Testis (tissue), 2 donors: ENCODE measurements at regions not wholly inside any gene's neighbourhood (a gene's known extent, or its start where the extent isn't known, plus 50 kb on each side); places are given as distances from the start of the nearest gene placed in this dataset.

Experiments used
- DNase-seq: peaks from one replicate; pipeline ENCODE4 v3.0.0-alpha.2; 2019
- H3K27ac ChIP-seq, 2 donors: fragments of 200-600 bp; sonication (generic); one replicate each; pipeline ENCODE4 v1.5.1; 2019
- H3K27me3 ChIP-seq: fragments of 200-600 bp; sonication (generic); one replicate; pipeline ENCODE4 v1.5.1; 2019
- H3K36me3 ChIP-seq: fragments of 200-600 bp; sonication (generic); one replicate; pipeline ENCODE4 v1.5.1; 2017; ENCODE audit warnings: low read depth; ENCODE audit errors: missing control alignments
- H3K4me1 ChIP-seq: fragments of 200-600 bp; sonication (generic); one replicate; pipeline ENCODE4 v1.5.1; 2019
- H3K4me3 ChIP-seq, 2 donors: fragments of 200-600 bp; sonication (generic); one replicate each; pipeline ENCODE4 v1.5.1; 2017 to 2019
- H3K9me3 ChIP-seq: fragments of 200-600 bp; sonication (generic); one replicate; pipeline ENCODE4 v1.5.1; 2017
- POLR2A ChIP-seq: fragments of 450-650 bp; IDR thresholded peaks from one replicate; pipeline ENCODE4 v1.6.1; 2017; ENCODE audit warnings: antibody characterized with exemption, mild to moderate bottlenecking, moderate library complexity
- whole genome bisulfite sequencing, 2 donors: methylation state at CpG; one replicate each; pipeline ENCODE4 v1.1.5; 2018; 5-methylcytosine and 5-hydroxymethylcytosine counted together
- intact Hi-C: fragments of 100-400 bp; cut with DNase I; formaldehyde crosslinking; loops from one replicate; pipeline ENCODE4 v1.15.1; 2023; ENCODE audit warnings: low total_unique reads
- TF ChIP-seq, protein P1 (sequence below), 3 experiments: fragments of 450-650 bp in 2 of 3; fragments of 200-600 bp in 1 of 3; sonication (generic) in 1 of 3; IDR thresholded peaks; one replicate each; pipeline ENCODE4 v1.5.1; 2016 to 2019; ENCODE audit warnings: antibody characterized with exemption in 3 of 3, mild to moderate bottlenecking in 2 of 3, moderate library complexity in 1 of 3

DNA sequence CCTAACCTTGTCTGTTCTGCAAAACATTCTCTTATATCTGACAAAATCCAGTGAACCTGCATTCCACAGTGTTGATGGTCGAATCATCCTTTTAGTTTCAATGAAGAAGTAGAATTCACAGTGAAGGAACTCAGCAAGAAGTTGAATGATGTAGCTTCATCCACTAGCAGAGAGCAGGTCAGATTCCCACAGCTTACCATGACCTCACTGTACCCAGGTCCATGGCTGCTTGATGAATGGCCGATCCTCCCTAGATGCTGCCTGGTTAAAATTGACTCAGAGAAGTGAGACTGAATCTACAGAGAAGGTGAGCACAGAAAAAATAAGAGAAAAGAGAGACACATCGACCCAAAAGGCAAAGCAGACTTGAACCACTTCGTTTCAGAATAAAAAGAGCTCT, 906.0 kb upstream of the CHAC2 start:
- Histone ChIP-seq H3K27me3 (no peaks in the 10 kb centered on the region), H3K36me3 (no peaks in the 10 kb centered on the region), H3K4me3 (no peak overlapping the region), H3K9me3 (no peaks in the 10 kb centered on the region), H3K4me1 (no peaks in the 10 kb centered on the region), H3K27ac (no peak overlapping the region)
- intact Hi-C loops, result no loop called here
- WGBS, 2 donors, result 70 to 75% methylated on average over 4 of the region's 4 CpGs
- TF ChIP-seq, protein P1, sequence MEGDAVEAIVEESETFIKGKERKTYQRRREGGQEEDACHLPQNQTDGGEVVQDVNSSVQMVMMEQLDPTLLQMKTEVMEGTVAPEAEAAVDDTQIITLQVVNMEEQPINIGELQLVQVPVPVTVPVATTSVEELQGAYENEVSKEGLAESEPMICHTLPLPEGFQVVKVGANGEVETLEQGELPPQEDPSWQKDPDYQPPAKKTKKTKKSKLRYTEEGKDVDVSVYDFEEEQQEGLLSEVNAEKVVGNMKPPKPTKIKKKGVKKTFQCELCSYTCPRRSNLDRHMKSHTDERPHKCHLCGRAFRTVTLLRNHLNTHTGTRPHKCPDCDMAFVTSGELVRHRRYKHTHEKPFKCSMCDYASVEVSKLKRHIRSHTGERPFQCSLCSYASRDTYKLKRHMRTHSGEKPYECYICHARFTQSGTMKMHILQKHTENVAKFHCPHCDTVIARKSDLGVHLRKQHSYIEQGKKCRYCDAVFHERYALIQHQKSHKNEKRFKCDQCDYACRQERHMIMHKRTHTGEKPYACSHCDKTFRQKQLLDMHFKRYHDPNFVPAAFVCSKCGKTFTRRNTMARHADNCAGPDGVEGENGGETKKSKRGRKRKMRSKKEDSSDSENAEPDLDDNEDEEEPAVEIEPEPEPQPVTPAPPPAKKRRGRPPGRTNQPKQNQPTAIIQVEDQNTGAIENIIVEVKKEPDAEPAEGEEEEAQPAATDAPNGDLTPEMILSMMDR (IDR thresholded peaks at IDR 0.05), result no peak
- TF ChIP-seq POLR2A, result no peak
- DNase-seq, result no peak

DNA sequence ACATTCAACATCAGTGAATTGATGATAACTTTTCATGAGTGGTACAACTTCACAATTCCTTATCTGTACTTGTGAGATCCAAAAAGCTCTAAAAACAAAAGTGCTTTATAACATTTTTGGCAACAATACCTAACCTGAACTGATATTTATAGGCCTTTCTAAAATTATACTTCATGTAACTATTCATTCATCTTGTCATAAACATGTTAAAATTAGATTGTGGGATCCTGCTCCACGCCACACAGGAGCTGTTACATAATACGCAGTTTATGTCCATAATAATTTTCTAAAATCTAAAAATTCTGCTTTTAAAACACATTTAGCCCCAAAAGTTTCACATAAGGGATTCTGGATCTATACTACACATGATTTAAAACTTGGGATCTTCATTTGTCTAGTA, 908.5 kb upstream of the CHAC2 start:
- TF ChIP-seq, protein P1 (IDR thresholded peaks at IDR 0.05), result no peak
- TF ChIP-seq POLR2A, result no peak
- Histone ChIP-seq H3K4me1 (no peaks in the 10 kb centered on the region), H3K4me3 (no peak overlapping the region), H3K9me3 (no peaks in the 10 kb centered on the region), H3K27me3 (no peaks in the 10 kb centered on the region), H3K36me3 (no peaks in the 10 kb centered on the region), H3K27ac (no peak overlapping the region)
- 56 to 62% methylated on average over 2 of the region's 2 CpGs for WGBS, 2 donors
- DNase-seq, result no peak
- intact Hi-C loops, result no loop called here

DNA sequence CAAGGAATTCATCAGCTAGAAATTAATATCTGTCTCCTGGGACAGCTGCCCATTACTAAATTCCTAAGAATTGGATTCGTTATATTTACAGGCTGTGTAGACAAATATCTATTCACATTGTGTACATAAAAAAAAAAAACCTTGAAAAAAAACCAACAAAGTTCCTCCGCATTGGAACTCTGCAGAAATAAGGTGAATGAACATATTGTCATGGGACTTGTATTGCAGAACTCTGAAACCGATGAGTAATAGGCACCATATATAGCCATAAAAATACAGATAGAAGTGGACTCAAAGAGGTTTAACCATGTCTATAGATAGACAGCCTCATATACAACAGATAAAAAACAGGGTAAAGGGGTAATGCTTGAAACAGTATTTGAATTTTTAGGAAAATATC, 909.9 kb upstream of the CHAC2 start:
- no peaks in the 10 kb centered on the region for H3K27me3 ChIP-seq
- H3K4me3 ChIP-seq, result no peak overlapping the region
- H3K36me3 ChIP-seq, result no peaks in the 10 kb centered on the region
- H3K9me3 ChIP-seq, result no peaks in the 10 kb centered on the region
- no peaks in the 10 kb centered on the region for H3K4me1 ChIP-seq
- H3K27ac ChIP-seq, result no peak overlapping the region
- intact Hi-C loops, result no loop called here
- no peak for TF ChIP-seq POLR2A
- TF ChIP-seq, protein P1 (IDR thresholded peaks at IDR 0.05), result no peak
- no peak for DNase-seq
- WGBS, 2 donors, result 62 to 74% methylated on average over 3 of the region's 3 CpGs

DNA sequence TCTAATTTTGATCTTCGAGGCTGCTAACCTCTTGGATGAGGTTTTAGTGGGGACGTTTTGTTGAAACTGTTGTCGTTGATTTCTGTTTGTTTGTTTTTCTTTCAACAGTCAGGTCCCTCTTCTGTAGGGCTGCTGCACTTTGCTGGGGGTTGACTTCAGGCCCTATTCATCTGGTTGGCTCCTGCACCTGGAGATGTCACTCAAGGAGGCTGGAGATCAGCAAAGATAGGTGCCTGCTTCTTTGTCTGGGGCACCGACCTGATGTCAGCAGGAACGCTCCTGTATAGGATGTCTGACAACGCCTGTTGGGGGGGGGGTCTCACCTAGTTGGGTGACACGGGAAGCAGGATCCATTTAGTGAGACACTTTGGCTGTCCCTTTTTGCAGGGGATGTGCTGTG, 915.6 kb upstream of the CHAC2 start:
- no peak for DNase-seq
- Histone ChIP-seq H3K36me3 (no peaks in the 10 kb centered on the region), H3K9me3 (no peaks in the 10 kb centered on the region), H3K4me1 (no peaks in the 10 kb centered on the region), H3K4me3 (no peak overlapping the region), H3K27me3 (no peaks in the 10 kb centered on the region), H3K27ac (no peak overlapping the region)
- no peak for TF ChIP-seq POLR2A
- TF ChIP-seq, protein P1 (IDR thresholded peaks at IDR 0.05), result no peak
- WGBS, 2 donors, result 88 to 92% methylated on average over 4 to 7 of the region's 7 CpGs
- intact Hi-C loops, result no loop called here

DNA sequence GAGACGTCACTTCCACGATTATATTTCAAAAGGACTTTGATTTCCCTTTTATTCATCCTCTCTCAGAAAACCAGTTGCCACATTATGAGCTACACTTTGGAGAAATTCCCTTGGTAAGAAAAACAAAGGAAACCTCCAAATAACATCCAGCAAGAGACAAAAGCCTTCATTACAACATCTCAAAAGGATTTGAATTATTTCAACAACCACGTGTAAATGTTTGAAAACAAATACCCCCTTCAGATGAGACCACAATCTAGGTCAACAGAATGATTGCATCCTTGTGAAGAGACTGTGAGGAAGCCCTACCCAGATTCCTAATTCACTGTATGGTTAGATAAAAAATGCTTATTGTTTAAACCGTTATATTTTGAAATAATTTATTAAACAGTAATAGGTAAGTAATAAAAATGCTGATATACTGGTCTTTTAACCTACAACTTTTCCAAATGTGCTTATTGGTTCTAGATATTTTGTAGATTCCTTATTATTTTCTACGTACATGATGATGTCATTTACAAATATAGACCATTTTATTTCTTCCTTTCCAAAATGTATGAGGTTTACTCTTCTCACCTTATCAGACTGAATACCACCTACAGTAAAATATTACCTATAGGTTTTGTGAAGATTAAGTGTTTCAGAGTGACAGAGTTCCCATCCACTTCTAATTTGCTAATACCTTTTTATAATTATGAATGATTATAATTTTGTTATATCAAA, 922.7 kb upstream of the CHAC2 start:
- DNase-seq, result no peak
- Histone ChIP-seq H3K9me3 (no peaks in the 10 kb centered on the region), H3K27ac (no peak overlapping the region), H3K4me1 (no peaks in the 10 kb centered on the region), H3K27me3 (no peaks in the 10 kb centered on the region), H3K4me3 (no peak overlapping the region), H3K36me3 (no peaks in the 10 kb centered on the region)
- no peak for TF ChIP-seq POLR2A
- TF ChIP-seq, protein P1 (IDR thresholded peaks at IDR 0.05), result no peak
- intact Hi-C loops, result no loop called here
- WGBS, 2 donors, result 72 to 74% methylated on average over 5 of the region's 5 CpGs
